MM.1S (cell line): ENCODE measurements at regions not wholly inside any gene's neighbourhood (a gene's known extent, or its start where the extent isn't known, plus 50 kb on each side); places are given as distances from the start of the nearest gene placed in this dataset.

Source experiments
- CTCF ChIP-seq: fragments of 300-600 bp; sonication (generic); IDR thresholded peaks from 2 replicates; pipeline ENCODE4 v1.5.1; 2016; ENCODE audit warnings: antibody characterized with exemption, low read length, mixed read lengths
- EZH2 ChIP-seq: fragments of 300-600 bp; sonication (generic); optimal IDR thresholded peaks from 2 replicates; pipeline ENCODE3; 2017; ENCODE audit warnings: low read depth, mild to moderate bottlenecking, antibody characterized with exemption, low read length, mixed read lengths
- EZH2phosphoT487 ChIP-seq: fragments of 300-600 bp; sonication (generic); IDR thresholded peaks from 2 replicates; pipeline ENCODE4 v1.6.1; 2018; ENCODE audit warnings: antibody characterized with exemption, low read length

GRCh38 chr15:37814847-37815515, 119.5 kb upstream of the TMCO5A start:
- TF ChIP-seq EZH2 (no peak), CTCF (no peak), EZH2phosphoT487 (no peak)
